HG02571 (cell line): ENCODE measurements at regions not wholly inside any gene's neighbourhood (a gene's known extent, or its start where the extent isn't known, plus 50 kb on each side); places are given as distances from the start of the nearest gene placed in this dataset.
"Not testable (repeated sequence)": the region's sequence is repeated elsewhere in the genome, so short reads cannot be mapped to it uniquely, and the experiment has no call there.

ENCODE experiments used
- ATAC-seq: cut with Tn5 transposase; IDR thresholded peaks from one replicate; pipeline ENCODE4 v1.9.1; 2021; ENCODE audit warnings: mild to moderate bottlenecking, moderate library complexity; ENCODE audit not compliant: unreplicated experiment

DNA sequence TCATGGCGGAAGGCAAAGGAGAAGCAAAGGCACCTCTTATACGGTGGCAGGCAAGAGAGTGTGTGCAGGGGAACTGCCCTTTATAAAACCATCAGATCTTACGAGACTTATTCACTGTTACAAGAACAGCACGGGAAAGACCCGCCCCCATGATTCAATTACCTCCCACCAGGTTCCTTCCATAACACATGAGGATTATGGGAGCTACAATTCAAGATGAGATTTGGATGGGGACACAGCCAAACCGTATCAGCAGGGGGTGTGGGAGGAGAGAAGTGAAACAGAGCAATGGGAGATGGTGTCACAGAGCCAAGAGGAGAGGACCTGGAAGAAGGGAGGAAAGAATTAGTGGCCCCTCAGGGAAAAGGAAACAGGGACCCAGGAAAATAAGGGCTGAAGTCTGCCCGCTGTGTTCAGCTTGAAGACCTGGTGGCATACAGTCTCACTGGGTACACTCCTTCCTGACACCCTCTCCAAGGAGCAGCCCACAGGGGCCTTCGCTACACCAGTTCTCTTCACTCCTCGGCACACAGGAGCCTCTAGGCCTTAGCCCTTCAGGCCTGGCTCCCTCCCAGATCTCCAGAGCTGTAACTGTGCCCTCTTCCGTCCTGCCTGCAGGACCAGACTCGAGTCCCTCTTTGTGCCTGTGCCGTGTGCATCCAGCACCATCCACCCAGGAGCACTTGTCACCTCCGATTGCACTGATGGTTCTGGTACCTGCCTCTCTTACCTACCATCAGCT is 262.1 kb downstream of the EIPR1 start:
- ATAC-seq: no peak

DNA sequence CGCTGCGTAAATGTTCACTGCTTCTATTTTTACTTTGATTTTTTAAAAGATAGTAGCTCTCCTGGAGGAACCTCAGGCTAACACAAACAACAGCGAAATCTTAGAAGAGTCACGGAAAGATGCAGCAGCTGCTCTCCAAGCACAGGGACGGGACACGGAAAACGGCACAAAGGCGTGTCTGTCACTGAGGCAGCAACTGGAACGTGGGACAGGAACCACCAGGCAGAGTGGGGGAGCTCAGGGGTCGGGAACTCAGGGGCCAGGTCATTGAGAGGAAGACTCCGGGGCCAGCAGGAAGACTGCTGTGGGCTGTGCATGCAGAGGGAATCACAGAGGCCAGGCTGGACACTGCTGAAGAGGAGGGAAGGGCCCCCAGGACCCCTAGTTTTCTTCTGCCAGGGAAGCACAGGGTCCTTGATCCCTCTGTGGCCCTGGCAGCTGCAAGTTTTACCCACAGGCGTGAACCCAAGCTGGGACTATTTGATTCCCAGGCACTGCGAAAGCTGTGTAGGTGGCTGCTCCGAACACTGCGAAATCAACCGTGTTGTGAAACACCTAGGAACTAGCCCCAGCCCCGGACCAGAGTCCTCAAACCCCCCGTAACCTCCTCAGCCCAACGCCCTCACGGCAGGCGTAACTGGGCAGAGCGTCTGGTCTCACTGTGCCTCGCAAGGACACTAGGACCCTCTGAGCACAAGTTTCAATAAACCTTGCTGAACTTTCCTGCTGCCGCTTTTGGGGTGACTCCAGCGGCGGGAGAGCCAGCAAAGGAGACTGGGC is 263.0 kb downstream of the EIPR1 start:
- no peak for ATAC-seq

DNA sequence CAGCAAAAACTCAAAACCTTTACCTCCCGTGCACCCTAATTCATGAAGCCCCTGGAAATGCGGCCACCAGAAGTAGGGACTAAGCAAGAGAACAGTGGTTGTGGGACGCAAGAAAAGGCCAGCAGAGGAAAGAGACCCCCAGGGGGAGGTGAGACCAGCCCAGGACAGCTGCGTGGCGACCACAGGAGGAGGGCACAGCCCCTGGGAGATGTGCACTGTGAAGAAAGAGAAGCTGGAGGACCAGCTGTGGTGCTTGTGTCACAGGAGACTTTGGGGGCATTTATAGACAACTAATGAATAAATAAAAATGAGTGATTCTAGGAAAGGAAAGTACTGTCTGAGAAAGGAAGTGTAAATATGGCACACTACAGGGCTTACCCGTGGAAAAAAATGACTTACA is 263.8 kb downstream of the EIPR1 start:
- no peak for ATAC-seq

DNA sequence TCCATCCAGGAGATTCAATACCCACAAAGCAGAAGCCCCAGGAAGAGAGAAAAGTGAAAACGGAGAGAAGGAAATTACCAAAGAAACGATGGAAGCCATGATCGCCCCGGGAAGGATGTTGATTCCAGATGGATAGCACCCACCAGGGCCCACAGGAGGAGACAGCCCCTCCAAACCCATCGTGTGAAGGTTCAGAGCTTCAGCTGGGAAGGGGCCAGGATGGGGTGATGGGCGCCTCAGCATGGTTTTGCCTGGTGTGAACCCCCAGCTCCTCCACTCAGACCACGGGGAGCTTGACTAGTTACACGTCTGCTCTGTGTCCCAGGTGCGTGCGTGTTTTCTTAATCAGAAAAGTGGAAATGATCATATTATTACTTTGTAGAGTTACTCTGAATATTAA is 264.5 kb downstream of the EIPR1 start:
- no peak for ATAC-seq

DNA sequence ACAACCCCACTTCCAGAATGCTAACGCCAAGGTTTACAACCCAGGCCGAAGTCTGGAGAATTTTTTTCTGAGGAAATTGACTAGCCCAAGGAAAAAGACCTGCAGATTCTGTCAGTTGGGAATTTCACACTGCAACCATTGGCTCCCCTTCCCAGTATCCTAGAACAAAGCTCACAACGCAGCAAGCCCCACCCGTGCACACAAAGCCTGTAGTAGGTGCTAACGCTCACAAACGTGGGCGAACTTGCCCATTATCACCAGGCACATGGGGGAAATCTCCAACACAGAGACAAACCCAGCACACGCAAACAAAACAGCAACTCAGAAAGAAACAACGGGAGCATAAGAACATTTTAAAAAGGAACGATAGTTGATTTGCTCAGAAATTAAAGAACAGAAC is 265.1 kb downstream of the EIPR1 start:
- ATAC-seq: no peak

DNA sequence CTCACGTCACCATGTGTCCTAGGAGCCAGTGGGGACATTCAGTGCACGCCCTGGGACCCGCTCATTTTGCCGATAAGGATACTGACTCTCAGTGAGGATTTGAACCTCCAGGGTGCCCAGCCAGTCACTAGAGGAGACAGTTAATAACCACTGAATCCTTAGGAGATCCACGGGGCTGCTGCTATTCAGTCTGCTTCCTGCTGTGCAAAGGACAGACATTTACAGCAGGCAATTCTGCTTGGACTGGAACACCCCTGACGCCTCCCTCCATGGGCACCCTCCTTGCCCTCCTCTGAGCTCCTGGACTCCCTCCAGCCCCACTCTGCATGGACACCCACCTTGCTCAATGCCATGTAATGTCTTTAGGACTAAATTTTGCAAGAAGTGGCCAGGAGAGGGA is 265.5 kb downstream of the EIPR1 start:
- no peak for ATAC-seq

DNA sequence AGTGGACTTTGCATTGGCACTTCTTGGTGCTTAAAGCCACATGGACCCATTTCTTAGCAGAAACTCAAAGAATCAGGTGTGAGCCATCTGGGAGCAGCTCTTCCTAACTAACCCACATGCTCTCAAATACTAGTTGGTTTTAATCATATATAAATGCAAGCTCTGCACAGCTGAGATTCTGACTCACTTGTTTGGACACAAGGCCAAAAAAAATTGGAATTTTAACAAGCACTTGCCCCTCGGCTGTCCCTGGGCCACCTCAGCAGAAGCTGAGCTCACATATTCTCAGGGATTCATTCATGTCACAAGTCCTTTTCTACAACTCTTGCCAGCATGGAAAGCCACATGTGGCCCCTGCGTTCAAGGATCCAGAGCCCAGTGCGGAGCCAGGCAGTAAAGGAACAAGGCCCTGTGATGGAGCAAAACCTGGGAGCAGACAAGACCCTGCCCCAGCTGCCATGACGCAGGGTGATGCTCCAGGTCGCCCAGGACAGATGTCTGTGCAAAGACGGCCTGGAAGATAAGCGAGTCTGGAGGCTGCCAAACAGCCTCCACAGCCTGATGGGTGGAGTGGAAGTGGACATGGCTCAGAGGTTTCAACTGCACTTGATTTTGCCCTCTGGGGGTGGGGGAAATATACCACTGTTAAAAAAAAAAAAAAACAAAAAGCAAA is 266.5 kb downstream of the EIPR1 start:
- ATAC-seq: no peak

DNA sequence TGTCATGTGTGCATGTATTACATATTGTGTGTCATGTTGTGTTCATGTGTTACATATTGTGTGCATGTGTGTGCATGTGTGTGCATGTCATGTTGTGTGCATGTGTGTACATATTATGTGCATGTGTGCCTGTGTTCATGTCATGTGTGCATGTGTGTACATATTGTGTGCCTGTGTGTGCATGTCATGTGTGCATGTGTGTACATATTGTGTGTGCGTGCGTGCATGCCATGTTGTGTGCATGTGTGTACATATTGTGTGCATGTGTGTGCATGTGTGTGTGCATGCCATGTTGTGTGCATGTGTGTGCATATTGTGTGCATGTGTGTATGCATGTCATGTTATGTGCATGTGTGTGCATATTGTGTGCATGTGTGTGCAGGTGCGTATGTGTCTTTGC is 267.1 kb downstream of the EIPR1 start:
- no peak for ATAC-seq

DNA sequence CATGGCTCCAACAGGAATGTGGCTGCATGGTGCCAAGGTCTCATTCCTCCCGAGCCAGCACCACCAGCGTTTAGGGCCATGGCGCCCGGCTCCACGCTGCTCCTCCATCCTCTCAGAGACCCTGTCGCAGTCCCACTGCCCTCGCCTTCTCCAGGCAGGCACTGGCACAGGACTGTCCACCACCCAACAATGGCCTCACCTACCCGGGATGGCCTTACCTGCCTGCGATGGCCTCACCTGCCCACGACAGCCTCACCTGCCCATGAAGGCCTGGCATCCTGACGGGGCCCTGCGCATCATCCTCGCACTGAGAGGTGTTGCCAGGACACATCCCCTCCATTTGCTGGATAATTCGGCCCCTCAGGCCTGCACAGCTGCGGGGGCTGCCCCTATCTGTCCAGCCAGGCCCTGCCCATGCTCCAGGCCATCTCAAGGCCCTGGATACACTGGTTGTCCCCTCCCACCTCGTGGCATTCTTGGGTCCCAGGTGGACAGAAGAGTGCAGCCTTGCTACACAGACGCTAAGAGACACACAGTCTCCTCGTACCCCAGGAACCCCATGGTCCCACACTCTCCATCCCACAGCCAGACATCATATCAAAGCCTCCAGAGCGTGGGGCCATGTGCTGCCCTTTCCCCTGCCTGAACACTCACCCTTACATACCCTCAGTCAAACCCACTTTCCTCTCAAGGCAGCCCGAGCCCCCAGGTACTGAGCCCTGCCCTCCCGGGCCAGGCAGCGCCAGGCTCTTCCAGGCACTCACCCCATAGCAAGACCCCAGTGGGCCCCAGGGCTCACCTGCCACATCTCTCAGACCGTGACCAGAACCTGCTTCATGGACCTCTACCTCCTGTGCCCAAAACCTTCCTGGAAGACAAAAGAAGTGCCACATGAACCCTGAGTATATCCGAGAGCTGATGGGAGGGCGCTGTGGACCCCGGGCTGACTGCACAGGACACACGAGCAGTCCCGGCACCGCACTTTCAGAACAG is 268.6 kb downstream of the EIPR1 start:
- no peak for ATAC-seq

DNA sequence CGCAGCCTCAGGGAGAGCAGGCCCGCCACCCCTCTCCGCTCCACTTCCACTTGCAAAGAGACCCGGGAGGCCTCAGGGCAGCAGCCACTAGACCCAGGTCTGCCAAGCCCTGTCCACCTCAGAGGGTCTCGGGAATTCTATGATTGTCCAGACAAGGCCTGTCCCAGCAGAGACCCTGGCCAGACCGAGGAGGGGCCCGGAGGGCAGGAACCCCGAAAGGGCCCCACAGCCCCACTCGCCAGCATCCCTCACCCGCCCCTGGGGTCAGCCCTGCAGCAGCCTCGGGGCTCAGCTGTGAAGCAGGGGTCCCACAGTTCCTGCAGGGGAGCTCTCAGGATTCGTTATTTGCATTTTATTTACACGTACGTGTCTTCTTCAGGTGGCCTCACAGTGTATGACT is 269.5 kb downstream of the EIPR1 start:
- no peak for ATAC-seq

DNA sequence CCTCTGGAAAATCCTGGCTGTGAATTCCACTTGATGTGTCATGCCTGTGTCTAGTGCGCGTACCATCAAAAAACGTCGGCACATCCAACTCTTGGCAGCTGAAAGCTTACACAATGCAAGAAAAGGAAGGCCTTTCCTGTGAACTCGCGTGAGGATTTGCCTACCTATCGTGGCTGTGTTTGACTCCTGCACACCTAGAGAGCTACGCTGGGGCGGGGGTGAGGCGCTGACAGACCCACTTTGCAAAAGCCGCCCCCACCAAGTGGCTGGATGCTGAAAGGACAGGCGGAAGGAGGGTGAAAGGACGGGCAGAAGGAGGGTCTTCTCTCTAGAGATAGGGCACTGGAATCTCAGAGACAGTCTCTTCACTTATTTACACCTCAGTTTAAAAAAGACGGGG is 270.1 kb downstream of the EIPR1 start:
- ATAC-seq: no peak

DNA sequence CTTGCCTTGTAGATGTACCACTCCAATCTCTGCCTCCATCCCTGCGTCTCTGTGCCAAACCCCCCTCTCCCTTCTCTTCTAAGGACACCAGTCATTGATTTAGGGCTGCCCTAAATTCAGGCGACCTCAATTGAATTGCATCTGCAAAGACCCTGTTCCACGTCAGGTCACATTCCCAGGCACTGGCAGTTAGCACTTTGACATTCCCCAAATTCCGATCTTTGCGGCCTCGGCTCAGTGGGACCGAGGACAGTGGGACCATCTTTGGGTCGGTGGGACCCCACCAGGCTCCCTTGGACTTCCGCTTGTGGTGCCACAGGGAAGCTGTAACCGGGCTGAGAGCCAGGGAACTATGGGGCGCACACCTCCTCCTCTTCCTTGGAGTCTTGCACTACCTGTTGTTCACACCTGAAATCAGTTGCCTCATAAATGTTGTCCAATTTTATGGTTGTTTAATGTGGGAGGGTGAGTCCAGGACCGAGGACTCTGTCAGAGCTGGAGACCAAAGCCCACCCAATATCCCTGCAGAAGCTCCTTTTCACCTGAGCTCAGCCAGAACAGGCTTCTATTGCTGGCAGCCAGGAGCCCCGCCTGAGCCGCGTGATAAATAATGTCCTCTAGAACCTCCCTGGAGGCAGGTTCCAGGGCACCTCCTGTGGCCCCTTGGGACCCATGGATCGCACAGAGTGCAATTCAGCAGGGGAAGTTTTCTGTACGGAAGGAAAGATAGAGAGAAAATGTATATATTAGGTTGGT is 271.6 kb downstream of the EIPR1 start:
- ATAC-seq: no peak

DNA sequence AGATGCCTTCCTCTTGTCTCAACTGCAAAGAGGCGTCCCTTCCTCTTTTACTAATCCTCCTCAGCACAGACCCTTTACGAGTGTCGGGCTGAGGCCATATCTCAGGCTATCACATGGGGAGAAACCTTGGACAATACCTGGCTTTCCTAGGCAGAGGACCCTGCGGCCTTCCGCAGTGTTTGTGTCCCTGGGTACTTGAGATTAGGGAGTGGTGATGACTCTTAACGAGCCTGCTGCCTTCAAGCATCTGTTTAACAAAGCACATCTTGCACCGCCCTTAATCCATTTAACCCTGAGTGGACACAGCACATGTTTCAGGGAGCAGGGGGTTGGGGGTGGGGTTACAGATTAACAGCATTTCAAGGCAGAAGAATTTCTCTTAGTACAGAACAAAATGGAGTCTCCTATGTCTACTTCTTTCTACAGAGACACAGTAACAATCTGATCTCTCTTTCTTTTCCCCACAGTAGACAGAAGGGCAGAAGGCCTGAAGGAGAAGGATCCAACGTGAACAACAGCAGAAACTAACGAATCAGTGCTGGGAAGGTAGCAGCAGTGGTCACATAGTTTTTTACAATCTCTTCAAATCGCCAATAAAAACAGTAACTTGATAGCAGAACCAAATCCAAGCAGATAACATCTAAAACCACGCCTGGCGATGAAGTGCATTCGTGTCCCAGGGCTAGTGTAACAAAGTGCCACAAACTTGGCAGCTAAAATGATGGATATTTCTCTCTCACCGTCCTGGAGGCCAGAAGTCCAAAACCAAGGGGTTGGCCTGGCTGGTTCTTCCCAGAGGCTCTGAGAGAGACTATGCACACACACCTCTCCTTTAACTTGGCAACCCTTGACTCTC is 272.4 kb downstream of the EIPR1 start:
- not testable (repeated sequence) for ATAC-seq

DNA sequence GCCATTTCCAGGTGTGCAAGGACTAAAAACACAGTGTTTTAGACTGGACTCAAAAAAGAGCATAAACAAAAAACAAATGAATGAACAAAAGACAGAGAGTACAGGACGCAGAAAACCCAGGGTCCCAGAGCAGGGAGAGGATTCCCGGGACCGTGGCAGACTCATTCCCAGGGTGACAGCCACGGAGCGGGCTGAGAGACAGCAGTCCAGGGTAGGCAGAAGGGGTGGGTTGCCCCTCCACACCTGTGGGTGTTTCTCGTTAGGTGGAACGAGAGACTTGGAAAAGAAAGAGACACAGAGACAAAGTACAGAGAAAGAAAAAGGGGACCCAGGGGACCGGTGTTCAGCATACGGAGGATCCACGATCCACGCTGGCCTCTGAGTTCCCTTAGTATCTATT is 273.4 kb downstream of the EIPR1 start:
- no peak for ATAC-seq

DNA sequence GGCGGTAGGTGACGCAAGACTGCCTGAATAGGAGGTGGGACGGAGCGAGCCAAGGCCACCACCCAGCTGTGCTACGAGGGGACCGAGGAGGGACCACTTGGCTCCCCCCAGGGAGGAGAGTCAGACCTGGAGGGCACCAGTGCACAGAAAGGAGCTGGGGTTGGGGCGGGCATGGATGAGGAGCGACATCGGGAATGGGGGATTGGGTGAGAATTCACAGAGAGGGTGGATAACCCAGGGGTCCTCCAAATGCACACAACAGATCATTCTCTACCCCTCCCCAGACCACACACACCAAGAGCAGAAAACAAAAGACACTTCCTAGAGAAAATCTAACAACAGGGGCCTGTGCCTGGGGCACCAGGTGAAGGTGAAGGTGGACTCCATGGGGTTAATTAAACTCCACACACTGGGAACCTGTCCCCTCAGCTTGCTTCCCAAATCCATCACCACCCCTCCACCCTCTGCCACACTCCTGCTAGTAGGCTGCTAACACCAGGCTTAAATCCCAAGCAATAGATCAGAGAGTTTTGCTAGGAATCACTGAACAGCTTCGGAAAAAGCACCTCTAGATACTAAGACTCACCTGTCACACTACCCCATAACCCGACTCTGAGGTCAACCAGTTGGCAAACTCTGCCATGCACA is 274.6 kb downstream of the EIPR1 start:
- ATAC-seq: no peak

DNA sequence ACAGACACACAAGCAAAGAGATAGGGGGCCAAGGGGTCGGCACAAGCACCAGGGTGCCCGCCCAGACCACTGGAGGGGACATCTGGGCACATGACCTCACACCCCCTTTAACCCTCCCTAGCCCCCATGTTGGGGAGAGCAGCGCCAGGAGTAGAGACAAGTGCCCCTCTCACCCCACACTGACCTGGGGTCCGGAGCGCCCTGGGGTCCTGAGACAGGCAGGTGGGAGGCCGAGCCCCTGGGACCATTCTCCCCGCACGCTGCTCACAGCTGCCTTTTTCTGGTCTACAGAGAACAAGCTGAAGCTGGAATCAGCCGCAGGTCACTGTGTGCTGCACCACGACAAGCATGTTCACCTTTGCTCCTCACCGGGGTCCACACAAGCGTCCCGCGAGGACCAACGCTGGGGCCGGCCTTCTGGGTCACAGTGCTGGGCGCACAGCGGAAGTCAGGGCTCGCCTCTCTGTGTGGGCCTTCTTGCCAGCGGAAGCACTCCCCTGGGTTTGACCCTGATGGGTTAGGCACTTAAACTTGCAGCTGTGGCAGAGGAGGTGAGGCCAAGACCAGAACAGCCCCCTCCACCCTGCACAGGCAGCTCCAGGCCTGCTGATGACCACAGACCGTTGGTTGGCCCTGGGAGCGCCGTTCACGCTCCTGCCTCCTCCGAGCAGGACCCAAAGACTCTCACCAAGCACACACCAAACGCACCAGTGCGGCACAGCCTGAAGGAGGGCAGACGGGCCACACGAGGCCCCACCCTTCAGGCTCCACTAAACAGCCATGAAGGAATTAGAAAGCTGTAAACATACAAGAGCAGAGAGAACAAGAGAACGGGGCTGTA is 275.3 kb downstream of the EIPR1 start:
- ATAC-seq: no peak

DNA sequence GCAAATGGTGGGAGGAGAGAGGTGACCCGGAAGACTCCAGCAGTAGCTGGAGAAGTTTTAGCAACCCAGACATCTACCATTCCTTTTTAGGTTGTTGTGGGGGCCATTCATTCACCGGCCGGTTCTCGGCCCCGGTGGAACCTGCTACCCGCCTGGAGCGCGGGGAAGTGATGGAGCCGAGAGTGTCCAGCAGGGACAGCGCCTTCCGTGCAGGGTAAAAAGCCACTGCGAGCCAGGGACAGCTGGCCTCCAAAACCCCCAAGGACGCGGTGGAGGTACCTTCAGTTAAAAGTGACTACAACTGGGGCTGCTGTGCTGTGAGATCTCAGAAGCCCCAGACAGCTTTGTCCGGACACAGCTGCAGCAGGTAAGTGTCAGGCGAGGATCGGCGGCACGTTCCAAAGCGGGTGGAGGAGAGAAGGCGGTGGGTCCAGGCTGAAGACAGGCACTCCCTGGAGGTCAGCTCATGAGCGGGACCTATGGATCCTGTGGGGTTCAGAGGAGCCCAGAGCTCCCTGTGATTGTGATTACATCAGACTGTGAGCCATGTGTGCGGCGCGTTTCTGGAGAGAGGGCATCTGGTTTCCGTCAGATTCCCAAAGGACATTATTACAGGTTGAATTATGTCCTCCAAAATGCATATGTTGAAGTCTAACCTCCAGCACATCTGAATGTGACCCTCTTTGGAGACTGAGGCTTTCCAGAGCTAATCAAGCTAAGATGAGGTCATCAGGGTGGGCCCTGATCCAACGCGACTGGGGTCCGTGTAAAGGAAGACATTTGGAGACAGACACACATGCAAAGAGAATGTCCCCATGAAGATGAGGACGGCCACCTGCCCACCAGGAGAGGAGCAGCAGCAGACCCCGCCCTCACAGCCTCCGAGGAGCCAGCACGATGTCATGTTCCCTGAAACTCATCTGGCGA is 276.3 kb downstream of the EIPR1 start:
- ATAC-seq: no peak
